ENCODE measurements at regions not wholly inside any gene's neighbourhood (a gene's known extent, or its start where the extent isn't known, plus 50 kb on each side); places are given as distances from the start of the nearest gene placed in this dataset.

DNA sequence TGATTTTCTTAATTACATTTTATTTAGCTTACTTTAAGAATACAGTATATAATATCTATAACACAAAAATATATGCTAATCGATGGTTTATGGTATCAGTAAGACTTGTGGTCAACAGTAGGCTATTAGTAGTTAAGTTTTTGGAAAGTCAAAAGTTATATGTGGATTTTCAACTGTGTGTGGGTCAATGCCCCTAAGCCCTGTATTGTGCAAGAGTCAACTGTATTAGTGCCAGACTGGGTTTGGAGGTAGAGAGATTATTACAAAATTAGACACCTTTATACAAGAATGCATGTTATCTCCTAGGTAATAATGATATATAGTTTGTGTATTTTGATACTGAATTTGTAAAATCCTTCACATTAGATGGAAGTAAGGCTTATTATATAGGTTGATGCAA, 100.3 kb upstream of the PRR32 start:
- TF ChIP-seq POLR2A (IDR thresholded peaks at IDR 0.05; ENCODE audit: control extremely low read depth in 1 of 2, low read depth in 2 of 2, low read length in 2 of 2) (no peak), EZH2 (IDR thresholded peaks at IDR 0.05; ENCODE audit: low read depth, low read length, severe bottlenecking) (no peak), POLR2AphosphoS5 (IDR thresholded peaks at IDR 0.05; ENCODE audit: low read depth, low read length) (no peak), KDM5A (IDR thresholded peaks at IDR 0.05; ENCODE audit: low read length) (no peak), HDAC2 (IDR thresholded peaks at IDR 0.05; ENCODE audit: borderline replicate concordance in 1 of 2, low read depth in 2 of 2, low read length in 2 of 2) (no peak), YY1 (IDR thresholded peaks at IDR 0.05; ENCODE audit: low read depth, low read length) (no peak), TAF1 (IDR thresholded peaks at IDR 0.05; ENCODE audit: low read depth, low read length) (no peak), CEBPB (IDR thresholded peaks at IDR 0.05; ENCODE audit: low read depth, low read length) (no peak), SP1 (IDR thresholded peaks at IDR 0.05; ENCODE audit: low read depth, low read length) (no peak), BRCA1 (IDR thresholded peaks at IDR 0.05; ENCODE audit: low read depth, low read length) (no peak), SP4 (IDR thresholded peaks at IDR 0.05; ENCODE audit: low read length) (no peak), RBBP5 (IDR thresholded peaks at IDR 0.05; ENCODE audit: borderline replicate concordance, low read depth, low read length) (no peak)
- TF ChIP-seq, protein P1, sequence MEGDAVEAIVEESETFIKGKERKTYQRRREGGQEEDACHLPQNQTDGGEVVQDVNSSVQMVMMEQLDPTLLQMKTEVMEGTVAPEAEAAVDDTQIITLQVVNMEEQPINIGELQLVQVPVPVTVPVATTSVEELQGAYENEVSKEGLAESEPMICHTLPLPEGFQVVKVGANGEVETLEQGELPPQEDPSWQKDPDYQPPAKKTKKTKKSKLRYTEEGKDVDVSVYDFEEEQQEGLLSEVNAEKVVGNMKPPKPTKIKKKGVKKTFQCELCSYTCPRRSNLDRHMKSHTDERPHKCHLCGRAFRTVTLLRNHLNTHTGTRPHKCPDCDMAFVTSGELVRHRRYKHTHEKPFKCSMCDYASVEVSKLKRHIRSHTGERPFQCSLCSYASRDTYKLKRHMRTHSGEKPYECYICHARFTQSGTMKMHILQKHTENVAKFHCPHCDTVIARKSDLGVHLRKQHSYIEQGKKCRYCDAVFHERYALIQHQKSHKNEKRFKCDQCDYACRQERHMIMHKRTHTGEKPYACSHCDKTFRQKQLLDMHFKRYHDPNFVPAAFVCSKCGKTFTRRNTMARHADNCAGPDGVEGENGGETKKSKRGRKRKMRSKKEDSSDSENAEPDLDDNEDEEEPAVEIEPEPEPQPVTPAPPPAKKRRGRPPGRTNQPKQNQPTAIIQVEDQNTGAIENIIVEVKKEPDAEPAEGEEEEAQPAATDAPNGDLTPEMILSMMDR (IDR thresholded peaks at IDR 0.05; ENCODE audit: control extremely low read depth in 1 of 3, insufficient read depth in 1 of 3, low read depth in 1 of 3, low read length in 3 of 3) = no peak
- TF ChIP-seq, protein P2, sequence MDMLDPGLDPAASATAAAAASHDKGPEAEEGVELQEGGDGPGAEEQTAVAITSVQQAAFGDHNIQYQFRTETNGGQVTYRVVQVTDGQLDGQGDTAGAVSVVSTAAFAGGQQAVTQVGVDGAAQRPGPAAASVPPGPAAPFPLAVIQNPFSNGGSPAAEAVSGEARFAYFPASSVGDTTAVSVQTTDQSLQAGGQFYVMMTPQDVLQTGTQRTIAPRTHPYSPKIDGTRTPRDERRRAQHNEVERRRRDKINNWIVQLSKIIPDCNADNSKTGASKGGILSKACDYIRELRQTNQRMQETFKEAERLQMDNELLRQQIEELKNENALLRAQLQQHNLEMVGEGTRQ (IDR thresholded peaks at IDR 0.05; ENCODE audit: low read length) = no peak

Data from H1 (cell line).